ENCODE measurements at regions not wholly inside any gene's neighbourhood (a gene's known extent, or its start where the extent isn't known, plus 50 kb on each side); places are given as distances from the start of the nearest gene placed in this dataset.

GRCh38 chr3:18864933-18865731 lies 283.2 kb upstream of the KCNH8 start:
- TF ChIP-seq CTCF (conservative IDR thresholded peaks at IDR 0.05; ENCODE audit: low read length), result no peak
- TF ChIP-seq EZH2phosphoT487 (IDR thresholded peaks at IDR 0.05; ENCODE audit: borderline replicate concordance, low read depth, low read length), result no peak

Measured in OCI-LY7 (cell line).